NCI-H446 (cell line): ENCODE measurements at regions not wholly inside any gene's neighbourhood (a gene's known extent, or its start where the extent isn't known, plus 50 kb on each side); places are given as distances from the start of the nearest gene placed in this dataset.
"Not testable (repeated sequence)": the region's sequence is repeated elsewhere in the genome, so short reads cannot be mapped to it uniquely, and the experiment has no call there.

Source experiments
- DNase-seq, 2 experiments: peaks; one replicate each; lab custom pipeline; 2025; lab: John Stamatoyannopoulos, UW

GRCh38 chr7:9505516-9505915, 1072.1 kb downstream of the NXPH1 start:
- DNase-seq: peak in 1 of 2 experiments; percentile 36

GRCh38 chr7:9507290-9507689, 1073.9 kb downstream of the NXPH1 start:
- peak; percentile 59 to 89 for DNase-seq

GRCh38 chr7:9516662-9517061, 1083.3 kb downstream of the NXPH1 start:
- DNase-seq: no peak

DNA sequence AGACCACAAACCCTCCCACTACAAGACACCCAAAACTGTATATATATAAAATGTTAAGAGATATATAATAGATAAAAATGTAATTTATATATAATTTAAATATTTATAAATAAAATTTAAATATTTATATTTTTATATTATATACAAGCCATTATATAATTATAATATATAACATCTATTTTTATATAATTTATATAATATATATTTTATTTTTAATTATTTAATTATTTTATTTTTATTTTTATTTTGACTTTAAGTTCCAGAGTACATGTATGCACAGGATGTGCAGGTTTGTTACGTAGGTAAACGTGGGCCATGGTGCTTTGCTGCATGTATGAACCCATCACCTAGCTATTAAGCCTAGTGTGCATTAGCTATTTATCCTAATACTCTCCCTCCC, 1090.2 kb downstream of the NXPH1 start:
- no peak for DNase-seq

GRCh38 chr7:9552431-9552830, 1119.0 kb downstream of the NXPH1 start:
- not testable (repeated sequence) for DNase-seq

DNA sequence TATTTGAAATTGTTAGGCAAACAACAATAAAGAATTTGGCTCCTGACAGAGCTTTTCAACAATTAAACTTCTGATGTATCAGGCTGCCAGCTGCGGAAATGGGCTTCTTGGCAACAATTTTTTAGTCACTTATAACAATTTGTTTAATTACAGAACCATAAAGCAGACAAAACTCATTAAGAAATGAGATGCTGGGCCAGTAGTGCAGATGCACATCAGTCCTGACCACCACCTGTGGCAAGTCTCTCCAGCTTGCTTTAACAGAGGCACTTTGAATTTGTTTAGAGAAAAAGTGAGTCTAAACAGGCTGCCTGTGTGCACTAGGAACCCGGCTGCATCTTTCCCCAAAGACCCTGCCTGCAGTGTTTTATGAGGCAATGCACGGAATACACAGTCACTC, 1124.4 kb downstream of the NXPH1 start:
- DNase-seq: peak in 1 of 2 experiments; percentile 45

DNA sequence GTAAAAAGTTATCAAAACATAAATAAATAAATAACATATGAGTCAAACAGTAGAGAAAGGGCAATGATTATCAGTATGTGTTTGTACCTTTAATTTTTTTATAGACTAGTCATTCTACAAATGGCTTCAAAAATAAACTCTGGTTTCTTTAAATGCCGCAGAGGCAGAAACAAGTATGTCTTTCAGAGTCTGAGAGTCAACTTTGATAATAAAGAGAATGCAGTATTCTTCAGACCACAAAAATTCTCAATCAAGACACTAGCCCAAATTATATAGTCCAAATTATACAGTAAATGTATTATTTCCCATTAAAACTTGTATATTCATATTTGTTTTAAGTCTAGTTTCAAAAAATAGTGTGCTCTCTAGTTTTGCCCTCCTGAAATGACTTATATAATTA, 1142.3 kb downstream of the NXPH1 start:
- no peak for DNase-seq

DNA sequence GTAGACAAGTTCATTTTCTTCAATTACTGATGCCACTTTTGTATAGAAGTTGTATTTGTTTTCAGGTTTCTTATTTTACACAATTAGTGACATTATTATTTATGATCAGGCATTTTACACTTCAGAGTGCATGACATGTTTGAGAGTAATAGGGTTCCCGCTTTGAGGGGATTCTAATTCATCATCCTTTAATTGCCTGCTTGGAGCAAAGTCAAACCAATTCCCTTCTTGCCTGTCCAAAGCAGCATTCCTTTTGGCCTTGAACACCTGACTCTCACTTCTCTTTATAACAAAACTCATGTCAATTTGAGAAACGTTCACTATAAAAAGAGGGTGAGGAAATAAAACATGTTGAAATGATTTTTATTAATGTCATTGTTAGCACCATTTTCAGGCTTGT, 1149.4 kb downstream of the NXPH1 start:
- no peak for DNase-seq

DNA sequence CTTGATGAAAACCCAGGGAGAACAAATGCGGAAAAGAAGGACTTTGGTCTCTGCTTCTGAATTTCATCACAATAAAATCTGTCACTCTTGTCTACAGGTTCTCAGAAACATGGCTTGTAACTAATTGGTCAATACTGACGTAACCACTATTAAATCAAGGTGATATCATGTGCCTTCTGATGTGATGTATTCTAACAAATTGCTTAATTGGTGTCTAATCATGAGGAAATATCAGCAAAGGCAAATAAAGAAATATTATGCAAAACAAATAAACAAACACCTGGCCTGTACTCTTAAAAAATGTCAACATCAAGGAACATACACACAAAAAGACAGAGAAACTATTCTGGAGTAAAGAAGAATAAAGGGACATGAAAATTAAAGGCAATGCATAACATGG, 1165.0 kb downstream of the NXPH1 start:
- DNase-seq: no peak

- no peak for DNase-seq
Observed at GRCh38 chr7:9600974-9601373, 1167.6 kb downstream of the NXPH1 start.

- no peak for DNase-seq
Observed at GRCh38 chr7:9603291-9603690, 1169.9 kb downstream of the NXPH1 start.

DNA sequence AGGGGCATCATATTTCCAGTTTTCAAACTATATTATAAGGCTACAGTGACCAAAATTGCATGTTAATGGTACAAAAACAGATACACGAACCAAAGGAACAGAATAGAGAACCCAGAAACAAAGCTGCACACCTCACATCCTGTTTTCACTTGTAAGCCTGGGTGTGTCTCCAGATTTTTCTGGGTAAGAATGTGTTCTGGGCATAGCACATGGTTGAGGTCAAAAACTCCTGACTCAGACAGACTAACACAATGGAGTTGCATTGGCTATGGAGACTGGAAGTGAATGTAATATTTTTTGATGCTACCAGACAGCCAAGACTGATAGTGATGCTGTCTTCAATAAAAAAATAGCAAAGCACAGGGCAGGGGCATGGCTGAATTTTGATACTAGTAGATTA, 1175.2 kb downstream of the NXPH1 start:
- no peak for DNase-seq

- DNase-seq: not testable (repeated sequence)
Observed at GRCh38 chr7:9620899-9621298, 1187.5 kb downstream of the NXPH1 start.

DNA sequence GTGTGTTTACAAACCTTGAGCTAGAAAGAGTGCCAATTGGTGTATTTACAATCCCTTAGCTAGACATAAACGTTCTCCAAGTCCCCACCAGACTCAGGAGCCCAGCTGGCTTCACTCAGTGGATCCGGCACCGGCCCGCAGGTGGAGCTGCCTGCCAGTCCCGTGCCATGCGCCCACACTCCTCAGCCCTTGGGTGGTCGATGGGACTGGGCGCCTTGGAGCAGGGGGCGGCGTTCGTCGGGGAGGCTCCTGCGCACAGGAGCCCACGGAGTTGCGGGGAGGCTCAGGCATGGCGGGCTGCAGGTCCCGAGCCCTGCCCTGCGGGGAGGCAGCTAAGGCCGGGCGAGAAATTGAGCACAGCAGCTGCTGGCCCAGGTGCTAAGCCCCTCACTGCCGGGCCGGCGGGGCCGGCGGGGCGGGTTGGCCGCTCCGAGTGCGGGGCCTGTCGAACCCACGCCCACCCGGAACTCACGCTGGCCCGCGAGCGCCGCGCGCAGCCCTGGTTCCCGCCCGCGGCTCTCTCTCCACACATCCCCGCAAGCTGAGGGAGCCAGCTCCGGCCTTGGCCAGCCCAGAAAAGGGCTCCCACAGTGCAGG, 1188.0 kb downstream of the NXPH1 start:
- DNase-seq: not testable (repeated sequence)

DNA sequence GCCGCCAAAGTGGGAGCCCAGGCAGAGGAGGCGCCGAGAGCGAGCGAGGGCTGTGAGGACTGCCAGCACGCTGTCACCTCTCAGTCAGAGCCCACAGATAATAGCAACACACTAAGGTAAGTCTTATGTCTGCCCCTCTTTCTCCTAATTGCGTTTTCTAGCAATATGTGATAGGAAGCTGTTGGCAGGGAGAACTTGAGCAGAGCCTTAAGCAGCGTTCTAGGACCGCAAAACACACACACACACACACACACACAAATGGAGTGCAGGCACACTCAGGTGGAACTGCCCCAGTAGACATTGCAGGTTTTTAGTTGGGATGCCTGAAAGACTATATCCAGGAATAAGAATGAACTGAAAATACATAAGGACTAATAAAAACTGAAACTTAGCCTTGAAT, 1188.5 kb downstream of the NXPH1 start:
- DNase-seq: no peak

DNA sequence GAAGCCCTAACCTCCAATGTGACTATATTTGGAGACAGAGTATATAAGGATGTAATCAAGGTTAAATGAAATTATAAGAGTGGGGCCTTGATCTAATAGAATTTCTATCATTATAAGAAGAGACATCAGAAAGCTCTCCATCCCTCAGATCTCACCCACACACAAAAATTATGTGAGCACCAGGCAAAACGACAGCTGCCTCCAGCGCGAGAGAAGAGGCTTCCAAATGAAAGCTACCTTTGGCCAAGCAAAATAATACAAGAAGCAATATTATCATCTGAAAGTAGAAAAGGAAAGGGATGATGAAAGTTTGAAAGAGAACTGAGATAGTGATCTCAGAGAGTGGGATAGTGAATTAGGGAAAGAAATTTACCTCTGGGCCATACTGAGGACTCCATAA, 1192.5 kb downstream of the NXPH1 start:
- no peak for DNase-seq

- no peak for DNase-seq
Observed at GRCh38 chr7:9645756-9646155, 1212.3 kb downstream of the NXPH1 start.

- DNase-seq: peak in 1 of 2 experiments; percentile 16
Observed at GRCh38 chr7:9657257-9657656, 1223.8 kb downstream of the NXPH1 start.

- no peak for DNase-seq
Observed at GRCh38 chr7:9671979-9672917, 1238.8 kb downstream of the NXPH1 start.

- no peak for DNase-seq
Observed at GRCh38 chr7:9680713-9681112, 1247.3 kb downstream of the NXPH1 start.

DNA sequence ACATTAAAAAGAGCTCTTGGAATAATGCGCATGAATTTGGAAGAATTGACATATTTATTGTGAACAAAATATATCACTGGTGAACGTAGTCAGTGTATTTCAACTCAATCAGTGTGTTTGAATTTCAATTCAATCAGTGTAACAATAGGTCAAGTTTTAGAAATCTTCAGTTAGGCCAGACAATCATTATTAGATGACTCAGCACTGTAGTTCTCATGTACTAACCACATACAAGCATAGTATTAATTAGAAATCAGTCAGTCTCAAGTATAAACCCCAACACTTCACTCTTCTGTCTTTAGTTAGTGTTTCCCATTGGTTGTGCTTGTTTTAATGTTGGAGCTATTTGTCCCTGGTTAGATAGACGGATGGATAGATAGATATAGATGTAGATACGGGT, 1247.9 kb downstream of the NXPH1 start:
- no peak for DNase-seq

DNA sequence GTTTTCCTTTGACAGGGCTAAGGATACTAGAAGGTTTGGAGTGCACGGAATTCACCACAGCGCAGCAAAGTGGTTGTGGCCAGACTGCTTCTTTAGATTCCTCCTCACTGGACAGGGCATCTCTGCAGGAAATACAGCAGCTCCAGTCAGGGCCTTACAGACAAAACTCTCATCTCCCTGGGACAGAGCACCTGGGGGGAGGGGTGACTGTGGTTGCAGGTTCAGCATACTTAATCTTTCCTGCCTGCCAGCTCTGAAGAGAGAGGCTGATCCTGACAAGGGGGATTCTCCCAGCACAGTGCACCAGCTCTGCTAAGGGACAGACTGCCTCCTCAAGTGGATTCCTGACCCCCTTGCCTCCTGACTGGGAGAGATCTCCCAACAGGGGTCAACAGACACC, 1257.9 kb downstream of the NXPH1 start:
- no peak for DNase-seq

DNA sequence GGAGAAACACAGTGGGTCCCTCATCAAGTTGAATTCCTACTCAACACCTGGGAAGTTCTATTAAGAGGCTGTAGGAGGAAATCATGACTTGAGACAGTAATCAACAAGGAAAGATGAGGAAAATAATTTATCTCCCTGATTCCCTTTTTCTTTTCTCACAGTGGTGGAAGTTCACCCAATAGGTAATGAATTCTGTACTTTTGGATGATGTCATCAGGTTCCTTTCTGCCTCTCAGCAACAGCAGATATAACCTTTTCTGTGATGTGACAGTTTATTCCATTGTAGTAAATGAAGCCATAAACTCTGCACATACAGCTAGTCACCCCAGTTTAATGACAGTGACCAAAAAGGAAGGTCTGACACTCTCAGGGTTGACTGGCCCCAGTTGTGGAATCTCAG, 1265.0 kb downstream of the NXPH1 start:
- no peak for DNase-seq
